GM12864 (cell line): ENCODE measurements at regions not wholly inside any gene's neighbourhood (a gene's known extent, or its start where the extent isn't known, plus 50 kb on each side); places are given as distances from the start of the nearest gene placed in this dataset.

Source experiments
- DNase-seq: peaks from one replicate; pipeline ENCODE4 v3.0.0-alpha.2; 2011; ENCODE audit warnings: low read depth
- H3K4me3 ChIP-seq: 2 replicates; pipeline ENCODE4 v1.5.1; 2011; ENCODE audit warnings: mild to moderate bottlenecking, low read depth, low read length, control low read depth
- CTCF ChIP-seq: IDR thresholded peaks from 2 replicates; pipeline ENCODE4 v1.5.1; 2011; ENCODE audit warnings: low read depth, mild to moderate bottlenecking, moderate library complexity, low read length, control low read depth, inconsistent platforms; ENCODE audit errors: missing control alignments

- H3K4me3 ChIP-seq: no peak overlapping the region
- no peak for DNase-seq
- no peak for TF ChIP-seq CTCF
Measured at GRCh38 chr7:12951397-12951801, 264.0 kb downstream of the ARL4A start.

GRCh38 chr7:12954380-12955033 is 267.1 kb downstream of the ARL4A start:
- TF ChIP-seq CTCF: no peak
- H3K4me3 ChIP-seq: no peak overlapping the region
- DNase-seq: no peak

- DNase-seq: no peak
- H3K4me3 ChIP-seq: no peak overlapping the region
- TF ChIP-seq CTCF: no peak
Measured at GRCh38 chr7:12957487-12957886, 270.1 kb downstream of the ARL4A start.

GRCh38 chr7:12961910-12962480 is 274.6 kb downstream of the ARL4A start:
- no peak for DNase-seq
- H3K4me3 ChIP-seq: no peak overlapping the region
- TF ChIP-seq CTCF: no peak

GRCh38 chr7:12963435-12963834 is 276.0 kb downstream of the ARL4A start:
- no peak for DNase-seq
- TF ChIP-seq CTCF: no peak
- no peak overlapping the region for H3K4me3 ChIP-seq

GRCh38 chr7:12964836-12965235 is 277.4 kb downstream of the ARL4A start:
- no peak for TF ChIP-seq CTCF
- H3K4me3 ChIP-seq: no peak overlapping the region
- DNase-seq: no peak

GRCh38 chr7:12965767-12966166 is 278.3 kb downstream of the ARL4A start:
- no peak overlapping the region for H3K4me3 ChIP-seq
- TF ChIP-seq CTCF: no peak
- no peak for DNase-seq
